Gastrocnemius medialis (tissue), 4 donors: ENCODE measurements at regions not wholly inside any gene's neighbourhood (a gene's known extent, or its start where the extent isn't known, plus 50 kb on each side); places are given as distances from the start of the nearest gene placed in this dataset.

ENCODE experiments used
- POLR2A ChIP-seq, 2 donors: fragments of 450-650 bp; IDR thresholded peaks; one replicate each; pipeline ENCODE4 v1.6.1; 2017; ENCODE audit warnings: antibody characterized with exemption in 2 of 2, mild to moderate bottlenecking in 2 of 2, moderate library complexity in 2 of 2
- TF ChIP-seq, protein P1 (sequence below), 5 experiments: fragments of 450-650 bp in 3 of 5; fragments of 200-600 bp in 2 of 5; sonication (generic) in 2 of 5; IDR thresholded peaks in 4 of 5; conservative IDR thresholded peaks in 1 of 5; 1 replicate in 4 of 5; 2 replicates in 1 of 5; pipeline ENCODE4 v1.5.1; 2016 to 2019; ENCODE audit warnings: antibody characterized with exemption in 5 of 5, mild to moderate bottlenecking in 3 of 5, moderate library complexity in 3 of 5

DNA sequence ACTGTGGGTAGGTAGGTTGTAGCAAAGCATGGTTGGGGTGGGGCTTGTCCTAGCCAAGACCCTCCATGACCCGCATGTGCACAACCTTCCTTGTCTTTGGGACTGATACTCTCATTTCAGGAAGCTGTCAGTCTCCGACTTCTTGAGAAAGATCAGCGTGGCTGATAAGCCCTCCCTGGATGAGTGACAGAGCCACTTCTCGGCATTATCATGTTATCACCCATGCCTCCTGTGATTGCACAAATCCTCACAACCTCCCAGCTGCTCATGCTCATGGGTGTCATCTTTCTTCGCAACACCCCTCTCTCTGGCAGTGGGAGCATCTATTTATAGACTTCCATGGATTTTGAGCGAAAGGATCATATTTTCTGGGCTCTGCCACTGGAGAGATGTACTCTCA, 314.2 kb downstream of the FOXL1 start:
- TF ChIP-seq, protein P1, sequence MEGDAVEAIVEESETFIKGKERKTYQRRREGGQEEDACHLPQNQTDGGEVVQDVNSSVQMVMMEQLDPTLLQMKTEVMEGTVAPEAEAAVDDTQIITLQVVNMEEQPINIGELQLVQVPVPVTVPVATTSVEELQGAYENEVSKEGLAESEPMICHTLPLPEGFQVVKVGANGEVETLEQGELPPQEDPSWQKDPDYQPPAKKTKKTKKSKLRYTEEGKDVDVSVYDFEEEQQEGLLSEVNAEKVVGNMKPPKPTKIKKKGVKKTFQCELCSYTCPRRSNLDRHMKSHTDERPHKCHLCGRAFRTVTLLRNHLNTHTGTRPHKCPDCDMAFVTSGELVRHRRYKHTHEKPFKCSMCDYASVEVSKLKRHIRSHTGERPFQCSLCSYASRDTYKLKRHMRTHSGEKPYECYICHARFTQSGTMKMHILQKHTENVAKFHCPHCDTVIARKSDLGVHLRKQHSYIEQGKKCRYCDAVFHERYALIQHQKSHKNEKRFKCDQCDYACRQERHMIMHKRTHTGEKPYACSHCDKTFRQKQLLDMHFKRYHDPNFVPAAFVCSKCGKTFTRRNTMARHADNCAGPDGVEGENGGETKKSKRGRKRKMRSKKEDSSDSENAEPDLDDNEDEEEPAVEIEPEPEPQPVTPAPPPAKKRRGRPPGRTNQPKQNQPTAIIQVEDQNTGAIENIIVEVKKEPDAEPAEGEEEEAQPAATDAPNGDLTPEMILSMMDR (IDR thresholded peaks at IDR 0.05 in 4 of 5, conservative IDR thresholded peaks at IDR 0.05 in 1 of 5), result no peak
- no peak for TF ChIP-seq POLR2A (IDR thresholded peaks at IDR 0.05)
